ENCODE measurements at regions not wholly inside any gene's neighbourhood (a gene's known extent, or its start where the extent isn't known, plus 50 kb on each side); places are given as distances from the start of the nearest gene placed in this dataset.

DNA sequence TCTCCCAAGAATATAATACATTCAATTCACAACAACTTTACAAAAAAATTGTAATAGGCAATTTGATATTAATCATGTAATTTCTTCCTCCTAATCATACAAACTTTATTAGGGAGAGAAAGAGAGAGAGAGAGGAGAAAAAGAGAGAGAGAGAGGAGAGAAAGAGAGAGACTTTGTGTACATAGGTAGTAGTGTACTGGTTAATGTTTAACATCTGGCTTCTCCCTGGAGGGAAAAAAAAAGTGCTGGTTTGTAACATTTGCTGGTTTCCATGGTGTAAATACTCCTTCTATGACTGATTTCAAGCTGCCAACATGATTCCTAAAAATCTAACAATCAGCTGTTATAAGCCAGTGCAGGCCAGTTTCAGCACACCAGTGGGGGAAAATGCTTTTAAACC lies 98.0 kb upstream of the ARHGEF26 start:
- no peaks in the 10 kb centered on the region for H3K36me3 ChIP-seq (ENCODE audit: insufficient read depth, low read length, poor library complexity, severe bottlenecking)
- TF ChIP-seq EZH2 (IDR thresholded peaks at IDR 0.05; ENCODE audit: borderline replicate concordance, low read depth, low read length, poor library complexity, severe bottlenecking): no peak
- H3K9me3 ChIP-seq (ENCODE audit: low read depth, low read length, poor library complexity, severe bottlenecking): peaks cover 4% of the 10 kb centered on the region
- no peak overlapping the region for H3K4me3 ChIP-seq (ENCODE audit: low read depth, low read length, poor library complexity, severe bottlenecking)
- H3K27me3 ChIP-seq (replicated peaks; ENCODE audit: insufficient read depth, low read depth, low read length, poor library complexity): no peaks in the 10 kb centered on the region
- H3K4me1 ChIP-seq (ENCODE audit: insufficient read depth, low read length, poor library complexity, severe bottlenecking): no peaks in the 10 kb centered on the region
- no peak overlapping the region for H3K27ac ChIP-seq (ENCODE audit: low read depth, low read length, poor library complexity, severe bottlenecking)
- DNase-seq (ENCODE audit: low spot score): no peak
- BruUV-seq (replicated peaks): no TSS peak
- CTCF ChIA-PET: no interaction called here
- intact Hi-C loops (cut with micrococcal nuclease; ENCODE audit: unreplicated experiment): no loop called here
- POLR2A ChIA-PET (ENCODE audit: low non-redundant PET): no interaction called here

GRCh38 chr3:154025007-154025406 lies 96.2 kb upstream of the ARHGEF26 start:
- TF ChIP-seq, protein P1, sequence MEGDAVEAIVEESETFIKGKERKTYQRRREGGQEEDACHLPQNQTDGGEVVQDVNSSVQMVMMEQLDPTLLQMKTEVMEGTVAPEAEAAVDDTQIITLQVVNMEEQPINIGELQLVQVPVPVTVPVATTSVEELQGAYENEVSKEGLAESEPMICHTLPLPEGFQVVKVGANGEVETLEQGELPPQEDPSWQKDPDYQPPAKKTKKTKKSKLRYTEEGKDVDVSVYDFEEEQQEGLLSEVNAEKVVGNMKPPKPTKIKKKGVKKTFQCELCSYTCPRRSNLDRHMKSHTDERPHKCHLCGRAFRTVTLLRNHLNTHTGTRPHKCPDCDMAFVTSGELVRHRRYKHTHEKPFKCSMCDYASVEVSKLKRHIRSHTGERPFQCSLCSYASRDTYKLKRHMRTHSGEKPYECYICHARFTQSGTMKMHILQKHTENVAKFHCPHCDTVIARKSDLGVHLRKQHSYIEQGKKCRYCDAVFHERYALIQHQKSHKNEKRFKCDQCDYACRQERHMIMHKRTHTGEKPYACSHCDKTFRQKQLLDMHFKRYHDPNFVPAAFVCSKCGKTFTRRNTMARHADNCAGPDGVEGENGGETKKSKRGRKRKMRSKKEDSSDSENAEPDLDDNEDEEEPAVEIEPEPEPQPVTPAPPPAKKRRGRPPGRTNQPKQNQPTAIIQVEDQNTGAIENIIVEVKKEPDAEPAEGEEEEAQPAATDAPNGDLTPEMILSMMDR (conservative IDR thresholded peaks at IDR 0.05; ENCODE audit: low read depth, low read length): no peak
- no peak for TF ChIP-seq EZH2 (IDR thresholded peaks at IDR 0.05; ENCODE audit: borderline replicate concordance, low read depth, low read length, poor library complexity, severe bottlenecking)
- DNase-seq (ENCODE audit: low spot score): no peak
- Histone ChIP-seq H3K4me1 (ENCODE audit: insufficient read depth, low read length, poor library complexity, severe bottlenecking) (no peaks in the 10 kb centered on the region), H3K4me3 (ENCODE audit: low read depth, low read length, poor library complexity, severe bottlenecking) (no peak overlapping the region), H3K9me3 (ENCODE audit: low read depth, low read length, poor library complexity, severe bottlenecking) (peaks cover 4% of the 10 kb centered on the region), H3K36me3 (ENCODE audit: insufficient read depth, low read length, poor library complexity, severe bottlenecking) (no peaks in the 10 kb centered on the region), H3K27me3 (replicated peaks; ENCODE audit: insufficient read depth, low read depth, low read length, poor library complexity) (no peaks in the 10 kb centered on the region), H3K27ac (ENCODE audit: low read depth, low read length, poor library complexity, severe bottlenecking) (no peak overlapping the region)
- intact Hi-C loops (cut with micrococcal nuclease; ENCODE audit: unreplicated experiment): no loop called here
- BruUV-seq (replicated peaks): no TSS peak
- ChIA-PET CTCF (no interaction called here), POLR2A (ENCODE audit: low non-redundant PET) (interaction anchor here (0.5 kb wide), 1 partner anchor 624 kb away, joined by 10 read pairs; no protein-coding TSS in a partner anchor)

GRCh38 chr3:154029926-154030325 lies 91.3 kb upstream of the ARHGEF26 start:
- Histone ChIP-seq H3K36me3 (ENCODE audit: insufficient read depth, low read length, poor library complexity, severe bottlenecking) (no peaks in the 10 kb centered on the region), H3K4me3 (ENCODE audit: low read depth, low read length, poor library complexity, severe bottlenecking) (no peak overlapping the region), H3K27ac (ENCODE audit: low read depth, low read length, poor library complexity, severe bottlenecking) (no peak overlapping the region), H3K4me1 (ENCODE audit: insufficient read depth, low read length, poor library complexity, severe bottlenecking) (no peaks in the 10 kb centered on the region), H3K27me3 (replicated peaks; ENCODE audit: insufficient read depth, low read depth, low read length, poor library complexity) (no peaks in the 10 kb centered on the region), H3K9me3 (ENCODE audit: low read depth, low read length, poor library complexity, severe bottlenecking) (no peaks in the 10 kb centered on the region)
- BruUV-seq (replicated peaks): no TSS peak
- CTCF ChIA-PET: no interaction called here
- TF ChIP-seq, protein P1 (conservative IDR thresholded peaks at IDR 0.05; ENCODE audit: low read depth, low read length): no peak
- TF ChIP-seq EZH2 (IDR thresholded peaks at IDR 0.05; ENCODE audit: borderline replicate concordance, low read depth, low read length, poor library complexity, severe bottlenecking): no peak
- POLR2A ChIA-PET (ENCODE audit: low non-redundant PET): no interaction called here
- intact Hi-C loops (cut with micrococcal nuclease; ENCODE audit: unreplicated experiment): no loop called here
- no peak for DNase-seq (ENCODE audit: low spot score)

- POLR2A ChIA-PET (ENCODE audit: low non-redundant PET): no interaction called here
- no peak overlapping the region for H3K4me3 ChIP-seq (ENCODE audit: low read depth, low read length, poor library complexity, severe bottlenecking)
- no peaks in the 10 kb centered on the region for H3K4me1 ChIP-seq (ENCODE audit: insufficient read depth, low read length, poor library complexity, severe bottlenecking)
- no peaks in the 10 kb centered on the region for H3K27me3 ChIP-seq (replicated peaks; ENCODE audit: insufficient read depth, low read depth, low read length, poor library complexity)
- no peak for TF ChIP-seq EZH2 (IDR thresholded peaks at IDR 0.05; ENCODE audit: borderline replicate concordance, low read depth, low read length, poor library complexity, severe bottlenecking)
- TF ChIP-seq, protein P1 (conservative IDR thresholded peaks at IDR 0.05; ENCODE audit: low read depth, low read length): no peak
- no TSS peak for BruUV-seq (replicated peaks)
- CTCF ChIA-PET: no interaction called here
- H3K9me3 ChIP-seq (ENCODE audit: low read depth, low read length, poor library complexity, severe bottlenecking): no peaks in the 10 kb centered on the region
- no peak overlapping the region for H3K27ac ChIP-seq (ENCODE audit: low read depth, low read length, poor library complexity, severe bottlenecking)
- H3K36me3 ChIP-seq (ENCODE audit: insufficient read depth, low read length, poor library complexity, severe bottlenecking): no peaks in the 10 kb centered on the region
- no peak for DNase-seq (ENCODE audit: low spot score)
- intact Hi-C loops (cut with micrococcal nuclease; ENCODE audit: unreplicated experiment): no loop called here
Observed at GRCh38 chr3:154034797-154035330, 86.3 kb upstream of the ARHGEF26 start.
